NK-92 treated with Interleukin-12 subunit alpha and Interleukin-12 subunit beta, amount 100 ng/mL, for 24 hours (cell line): ENCODE measurements at regions not wholly inside any gene's neighbourhood (a gene's known extent, or its start where the extent isn't known, plus 50 kb on each side); places are given as distances from the start of the nearest gene placed in this dataset.
"Not testable (repeated sequence)": the region's sequence is repeated elsewhere in the genome, so short reads cannot be mapped to it uniquely, and the experiment has no call there.

Experiments
- DNase-seq: peaks from one replicate; lab custom pipeline; 2025; lab: John Stamatoyannopoulos, UW

GRCh38 chr10:33101392-33101787 is 143.4 kb upstream of the ITGB1 start:
- no peak for DNase-seq

- no peak for DNase-seq
Observed at GRCh38 chr10:33100781-33101391, 142.9 kb upstream of the ITGB1 start.

- DNase-seq, result no peak
Observed at GRCh38 chr10:33099748-33100147, 141.7 kb upstream of the ITGB1 start.

GRCh38 chr10:33098951-33099663 is 141.1 kb upstream of the ITGB1 start:
- no peak for DNase-seq

GRCh38 chr10:33095867-33096815 is 138.1 kb upstream of the ITGB1 start:
- no peak for DNase-seq

GRCh38 chr10:33094263-33095051 is 136.4 kb upstream of the ITGB1 start:
- DNase-seq, result no peak

GRCh38 chr10:33093362-33093761 is 135.3 kb upstream of the ITGB1 start:
- DNase-seq, result no peak

- DNase-seq, result no peak
Observed at GRCh38 chr10:33092596-33092995, 134.6 kb upstream of the ITGB1 start.

- DNase-seq, result no peak
Observed at GRCh38 chr10:33091201-33091600, 133.2 kb upstream of the ITGB1 start.

- no peak for DNase-seq
Observed at GRCh38 chr10:33088990-33089389, 131.0 kb upstream of the ITGB1 start.

GRCh38 chr10:33087922-33088321 is 129.9 kb upstream of the ITGB1 start:
- no peak for DNase-seq

GRCh38 chr10:33087152-33087551 is 129.1 kb upstream of the ITGB1 start:
- no peak for DNase-seq

- no peak for DNase-seq
Observed at GRCh38 chr10:33086100-33086499, 128.1 kb upstream of the ITGB1 start.

- DNase-seq, result no peak
Observed at GRCh38 chr10:33085313-33085833, 127.3 kb upstream of the ITGB1 start.

GRCh38 chr10:33084453-33084852 is 126.4 kb upstream of the ITGB1 start:
- no peak for DNase-seq

GRCh38 chr10:33082373-33082895 is 124.4 kb upstream of the ITGB1 start:
- DNase-seq, result no peak

GRCh38 chr10:33080467-33080866 is 122.4 kb upstream of the ITGB1 start:
- not testable (repeated sequence) for DNase-seq

- no peak for DNase-seq
Observed at GRCh38 chr10:33074443-33074842, 116.4 kb upstream of the ITGB1 start.

GRCh38 chr10:33073641-33074415 is 115.8 kb upstream of the ITGB1 start:
- no peak for DNase-seq

GRCh38 chr10:33071857-33072256 is 113.8 kb upstream of the ITGB1 start:
- DNase-seq, result no peak

GRCh38 chr10:33070101-33070500 is 112.1 kb upstream of the ITGB1 start:
- DNase-seq, result no peak
